NCI-H1930 (cell line): ENCODE measurements at regions not wholly inside any gene's neighbourhood (a gene's known extent, or its start where the extent isn't known, plus 50 kb on each side); places are given as distances from the start of the nearest gene placed in this dataset.
A peak's percentile ranks its signal among the peaks of the same experiment; 100 is the strongest.

Experiments used
- DNase-seq, 2 experiments: peaks; one replicate each; lab custom pipeline; 2025; lab: John Stamatoyannopoulos, UW

DNA sequence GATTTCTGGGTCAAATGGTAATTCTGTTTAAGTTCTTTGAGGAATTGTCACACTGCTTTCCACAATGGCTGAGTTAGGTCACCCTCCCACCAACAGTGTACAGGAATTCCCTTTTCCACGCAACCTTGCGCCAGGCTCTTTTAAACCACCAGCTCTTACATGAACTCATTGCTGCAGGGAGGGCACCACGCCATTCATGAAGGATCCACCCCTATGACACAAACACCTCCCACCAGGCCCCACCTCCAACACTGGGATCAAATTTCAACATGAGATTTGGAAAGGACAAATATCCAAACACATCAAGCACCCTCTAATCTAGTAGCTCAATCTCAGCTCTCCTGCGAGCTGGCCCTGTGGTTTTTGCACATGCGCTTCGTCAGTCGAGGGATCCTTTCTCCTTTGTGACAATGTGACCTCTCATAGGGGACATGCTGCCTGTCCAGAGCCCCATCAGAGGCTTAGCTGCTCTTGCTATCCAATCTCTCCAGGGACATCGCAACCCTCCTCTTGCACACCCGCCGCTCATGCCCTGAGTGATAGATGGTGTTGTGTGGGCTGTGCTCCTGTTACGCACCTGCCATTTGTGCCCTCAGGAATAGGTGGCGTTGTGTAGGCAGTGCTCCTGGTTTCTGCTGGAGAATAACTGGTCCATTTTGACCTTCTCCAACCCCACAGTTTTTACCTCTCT lies 328.0 kb downstream of the UQCRFS1 start:
- DNase-seq = no peak

- no peak for DNase-seq
Measured at GRCh38 chr19:28883241-28883693, 329.7 kb downstream of the UQCRFS1 start.

DNA sequence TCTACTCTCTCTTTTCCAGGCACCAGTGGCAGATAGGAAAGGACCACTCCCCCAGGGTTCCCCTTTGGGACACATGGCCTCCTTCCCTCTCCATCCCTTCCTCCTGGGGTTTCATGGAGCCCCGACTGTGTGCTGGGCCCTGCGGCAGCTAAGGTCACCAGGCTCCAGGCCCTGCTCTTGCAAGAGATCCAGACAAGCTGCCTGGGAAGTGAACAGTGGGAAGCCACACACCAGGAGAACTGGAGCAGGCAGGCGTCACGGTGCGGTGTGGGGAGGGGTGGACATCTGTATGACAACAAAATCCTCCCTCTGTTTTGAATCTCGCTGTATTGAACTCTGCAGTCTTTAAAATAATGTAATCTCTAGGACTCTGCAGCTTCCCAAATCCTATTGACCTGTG lies 330.1 kb downstream of the UQCRFS1 start:
- DNase-seq = no peak

DNA sequence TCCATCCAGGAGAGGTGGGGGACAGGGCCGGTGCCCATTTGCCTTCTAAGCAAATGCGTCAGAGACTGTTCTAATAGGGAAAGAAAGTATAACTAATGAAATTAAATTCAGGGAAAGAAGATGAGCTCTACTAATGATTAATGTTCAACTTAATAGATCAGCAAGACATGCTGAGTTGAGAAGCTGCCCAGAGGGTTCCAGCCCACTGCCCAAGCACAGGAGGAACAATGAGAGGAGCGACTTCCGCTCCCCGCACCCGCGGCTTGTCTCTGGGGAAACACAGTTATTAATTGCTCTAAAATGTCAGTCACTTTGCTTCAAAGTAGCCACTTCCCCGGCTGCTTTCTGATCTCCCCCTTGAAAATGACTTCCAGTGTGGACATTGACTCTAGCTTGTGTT lies 331.3 kb downstream of the UQCRFS1 start:
- DNase-seq = no peak

GRCh38 chr19:28880735-28881401 lies 332.1 kb downstream of the UQCRFS1 start:
- no peak for DNase-seq

DNA sequence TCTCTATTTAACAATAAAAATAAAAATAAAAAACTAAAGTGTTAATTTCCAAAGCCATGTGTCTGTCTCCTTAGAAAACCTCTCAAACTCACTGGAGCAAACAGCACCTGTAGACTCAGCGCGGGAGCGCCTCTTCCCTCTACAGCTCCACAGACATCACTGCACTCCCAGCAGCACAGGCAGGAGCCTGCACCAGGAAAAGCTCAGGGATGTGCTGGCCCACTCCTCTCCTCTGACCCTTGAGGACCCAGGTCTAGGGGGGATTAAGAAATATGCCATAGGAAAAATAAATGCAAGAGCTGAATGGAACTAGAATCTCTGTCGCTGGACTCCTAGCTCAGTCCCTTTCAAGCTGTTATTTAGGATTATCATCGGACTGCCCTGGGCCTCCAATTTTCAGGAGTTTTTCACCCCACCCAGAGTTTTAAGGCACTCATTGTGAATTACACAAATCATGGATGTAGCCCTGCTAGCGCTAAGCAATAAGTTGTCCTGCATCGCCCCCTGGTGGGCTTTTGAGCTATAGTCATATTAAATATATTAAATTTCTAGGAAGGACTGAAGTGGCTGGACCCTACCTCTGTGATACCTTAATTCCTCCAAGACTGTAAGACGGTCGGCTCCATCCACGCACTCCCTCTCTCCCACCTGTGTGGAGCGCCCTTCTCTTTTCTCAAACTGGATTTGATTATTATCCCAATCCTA lies 333.9 kb downstream of the UQCRFS1 start:
- peak; percentile 29 to 67 for DNase-seq

GRCh38 chr19:28876609-28877123 lies 336.3 kb downstream of the UQCRFS1 start:
- no peak for DNase-seq

- no peak for DNase-seq
Measured at GRCh38 chr19:28874742-28875141, 338.2 kb downstream of the UQCRFS1 start.

GRCh38 chr19:28873301-28873700 lies 339.6 kb downstream of the UQCRFS1 start:
- no peak for DNase-seq

DNA sequence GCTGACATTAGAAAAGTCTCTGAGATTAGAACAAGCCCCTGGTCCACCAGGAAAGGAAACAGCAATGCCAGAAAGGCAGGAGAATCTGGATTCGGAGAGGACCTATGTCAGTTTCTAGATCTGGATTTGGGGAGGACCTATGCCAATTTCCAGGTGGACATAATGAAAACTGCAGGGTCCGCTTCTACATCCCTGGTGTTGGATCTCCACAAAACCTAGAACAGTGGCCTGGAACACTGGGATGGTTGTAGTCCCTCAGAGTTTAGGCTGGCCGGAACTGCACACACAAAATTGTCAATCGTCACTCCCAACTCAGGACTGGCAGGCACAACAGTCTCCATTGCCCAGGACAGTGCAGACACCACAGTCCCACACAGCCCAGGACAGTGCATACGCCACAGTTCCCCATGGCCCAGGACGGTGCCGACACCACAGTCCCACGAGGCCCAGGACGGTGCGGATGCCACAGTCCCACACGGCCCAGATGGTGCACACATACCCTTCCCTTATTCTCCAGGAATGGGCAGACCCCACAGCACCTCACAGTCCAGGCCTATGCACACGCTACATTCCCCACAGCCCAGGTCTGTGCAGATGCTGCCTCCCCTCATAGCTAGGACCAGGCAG lies 341.7 kb downstream of the UQCRFS1 start:
- no peak for DNase-seq

DNA sequence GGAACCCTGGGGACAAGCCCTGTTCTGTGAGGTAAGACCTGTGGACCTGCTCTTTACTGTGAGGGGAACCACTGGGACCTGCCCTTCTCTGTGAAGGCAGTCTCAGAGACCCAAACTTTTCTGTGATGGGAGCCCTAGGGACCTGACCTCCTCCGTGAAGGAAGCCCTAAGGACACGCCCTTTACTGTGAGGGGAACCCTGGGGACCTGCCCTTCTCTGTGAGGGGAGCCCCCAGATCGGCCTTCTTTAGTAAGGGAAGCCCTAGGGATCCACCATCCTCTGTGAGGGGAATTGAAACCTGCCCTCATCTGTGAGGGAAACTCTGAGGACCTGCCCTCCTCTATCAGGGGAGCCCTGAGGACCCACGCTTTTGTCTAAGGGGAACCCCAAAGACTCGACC lies 343.5 kb downstream of the UQCRFS1 start:
- DNase-seq = no peak

- DNase-seq = no peak
Measured at GRCh38 chr19:28868836-28869235, 344.1 kb downstream of the UQCRFS1 start.

DNA sequence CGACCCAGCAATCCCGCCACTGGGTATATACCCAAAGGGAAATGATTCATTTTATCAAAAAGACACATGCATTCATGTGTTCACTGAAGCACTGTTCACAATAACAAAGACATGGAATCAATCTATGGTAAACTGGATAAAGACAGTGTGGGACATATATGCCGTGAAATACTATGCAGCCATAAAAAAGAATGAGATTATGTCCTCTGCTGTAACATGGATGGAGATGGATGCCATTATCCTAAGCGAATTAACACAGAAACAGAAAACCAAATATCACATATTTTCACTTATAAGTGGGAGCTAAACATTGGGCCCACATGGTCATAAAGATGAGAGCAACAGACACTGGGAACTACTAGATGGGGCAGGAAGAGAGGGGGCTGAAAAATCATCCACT lies 345.0 kb downstream of the UQCRFS1 start:
- DNase-seq = no peak

DNA sequence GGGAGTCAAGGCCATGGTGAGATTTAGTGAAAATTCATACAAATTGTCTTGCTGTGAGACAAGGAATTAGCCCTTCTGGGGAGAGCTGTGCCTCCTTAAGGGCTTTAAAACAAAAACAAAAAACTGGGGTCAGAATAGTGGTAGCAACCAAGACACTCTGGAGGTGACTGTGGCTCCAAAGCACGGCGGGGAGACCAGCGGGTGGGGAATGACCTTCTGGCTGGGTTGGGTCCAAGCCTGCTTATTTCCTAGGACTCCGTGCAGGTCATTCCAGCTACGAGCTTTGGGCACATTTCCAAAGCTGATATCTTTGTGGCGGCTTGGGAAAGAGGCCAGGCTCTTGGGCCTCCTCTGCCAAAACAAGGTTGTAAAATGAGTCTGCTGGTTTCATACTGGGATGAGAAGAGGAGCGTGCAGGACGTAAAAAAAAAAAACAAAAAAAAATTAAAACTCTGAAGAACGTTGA lies 348.3 kb downstream of the UQCRFS1 start:
- no peak for DNase-seq

GRCh38 chr19:28864024-28864503 lies 348.9 kb downstream of the UQCRFS1 start:
- DNase-seq = no peak

DNA sequence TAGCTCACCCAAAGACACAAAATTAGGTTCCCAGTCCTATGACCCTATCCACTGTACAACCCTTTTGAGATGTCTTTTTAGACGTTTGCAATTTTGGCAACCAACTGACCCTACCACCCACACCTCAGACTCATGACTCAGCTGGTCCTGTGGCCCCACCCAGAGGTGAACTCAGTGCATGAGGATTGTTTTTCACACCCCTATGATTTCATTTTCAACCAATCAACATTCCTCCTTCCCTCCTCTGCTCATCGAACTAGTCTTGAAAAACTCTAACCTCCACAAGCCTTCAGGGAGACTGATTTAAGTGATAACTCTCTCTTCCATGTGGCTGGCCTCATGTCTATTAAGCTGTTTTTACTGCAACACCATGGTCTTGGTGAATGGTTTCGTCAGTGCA lies 350.7 kb downstream of the UQCRFS1 start:
- DNase-seq = no peak

DNA sequence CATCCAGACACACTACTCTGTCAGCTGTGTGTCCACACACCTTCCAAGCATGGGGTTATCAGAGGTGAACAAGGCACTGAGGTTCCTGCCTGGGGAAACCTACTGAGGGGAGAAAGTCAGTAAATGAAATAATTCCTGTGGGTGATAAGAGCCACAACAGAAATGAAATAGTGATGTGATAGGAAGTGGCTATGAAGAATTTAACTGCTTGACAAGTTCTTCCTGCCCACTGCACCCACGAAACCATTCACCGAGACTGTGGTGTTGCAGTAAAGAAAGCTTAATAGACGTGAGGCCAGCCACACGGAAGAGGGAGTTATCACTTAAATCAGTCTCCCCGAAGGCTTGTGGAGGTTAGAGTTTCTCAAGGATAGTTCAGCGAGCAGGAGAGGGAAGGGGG lies 353.1 kb downstream of the UQCRFS1 start:
- DNase-seq = no peak

DNA sequence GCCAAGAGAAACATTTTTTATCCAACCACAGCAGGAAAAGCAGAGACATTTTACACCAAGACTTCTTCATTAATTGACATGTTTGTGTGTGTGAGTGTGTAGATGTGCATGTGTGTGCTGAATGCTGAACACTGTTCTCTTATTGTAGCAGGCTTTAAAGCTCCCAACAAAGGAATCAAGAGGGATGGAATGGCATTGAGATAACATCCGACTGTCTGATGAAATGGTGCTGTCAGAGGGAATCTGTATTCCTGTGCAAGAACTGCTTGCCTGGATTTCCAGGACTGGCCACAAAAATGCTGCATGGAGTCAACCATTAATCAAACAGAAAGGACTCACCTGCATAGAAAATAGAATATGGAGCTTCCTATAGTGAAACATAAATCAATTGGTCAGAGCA lies 354.0 kb downstream of the UQCRFS1 start:
- no peak for DNase-seq

DNA sequence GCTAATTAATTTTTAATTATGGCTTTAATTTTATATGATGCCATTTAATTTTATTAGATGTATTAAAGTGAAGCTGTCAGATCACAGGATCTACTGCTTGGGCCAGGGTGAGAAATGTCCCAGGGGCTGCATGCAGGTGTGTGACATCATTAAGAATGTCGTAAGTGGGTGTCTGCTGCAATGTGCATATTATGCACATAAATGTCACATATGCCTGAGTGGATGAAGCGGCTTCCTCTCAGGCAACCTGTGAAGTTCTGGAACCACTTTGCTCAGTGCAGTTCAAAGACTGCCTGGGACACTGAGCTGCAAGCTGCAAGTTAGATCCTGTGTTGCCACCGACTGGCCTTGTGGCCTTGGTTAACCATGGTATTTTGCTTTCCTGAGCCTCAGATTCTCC lies 355.0 kb downstream of the UQCRFS1 start:
- no peak for DNase-seq

DNA sequence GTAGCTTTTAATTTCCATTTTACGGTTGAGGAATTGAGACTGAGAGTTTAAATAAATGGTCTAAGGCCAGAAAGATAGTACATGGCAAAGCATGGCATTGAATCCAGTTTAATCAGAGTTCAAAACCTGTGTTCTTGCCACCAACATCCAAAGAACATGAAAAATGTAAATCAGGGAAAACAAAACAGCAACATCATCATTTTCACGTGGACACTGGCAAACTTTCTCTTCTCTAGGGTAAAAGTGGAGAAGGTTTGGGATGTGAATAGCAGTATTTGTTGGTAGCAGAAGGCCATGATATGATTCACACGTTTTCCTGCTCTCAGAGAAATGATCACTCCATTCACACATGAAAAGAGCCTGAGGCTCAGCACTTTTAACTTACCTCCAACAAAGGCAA lies 357.7 kb downstream of the UQCRFS1 start:
- DNase-seq = no peak

- no peak for DNase-seq
Measured at GRCh38 chr19:28847468-28847867, 365.5 kb downstream of the UQCRFS1 start.
